ENCODE measurements at regions not wholly inside any gene's neighbourhood (a gene's known extent, or its start where the extent isn't known, plus 50 kb on each side); places are given as distances from the start of the nearest gene placed in this dataset.

DNA sequence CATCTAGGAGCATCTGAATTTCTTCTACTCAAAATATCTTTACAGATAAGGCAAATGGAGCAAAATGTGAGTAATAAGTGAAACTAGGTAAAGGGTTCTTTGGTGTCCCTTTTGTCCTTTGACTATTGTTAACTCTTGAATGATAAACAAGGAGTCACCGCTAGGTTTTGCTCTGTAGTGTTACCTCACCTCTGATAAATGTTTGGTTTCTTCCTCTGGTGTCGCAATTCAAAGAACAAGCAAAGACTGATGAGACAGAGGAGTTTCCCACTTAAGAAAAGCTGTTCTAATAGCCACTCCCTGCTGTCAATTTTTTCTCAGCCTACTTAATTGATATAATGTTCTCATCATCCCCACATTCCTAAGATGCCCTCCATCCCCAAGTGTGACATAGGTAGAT is 925.9 kb downstream of the IGSF11 start:
- no TSS peak for BruUV-seq (replicated peaks)
- Histone ChIP-seq H3K4me1 (no peaks in the 10 kb centered on the region), H3K27me3 (replicated peaks; ENCODE audit: control insufficient read depth, insufficient read depth, low read length) (no peaks in the 10 kb centered on the region), H3K4me3 (ENCODE audit: low read depth, low read length) (no peak overlapping the region), H3K36me3 (ENCODE audit: control insufficient read depth, insufficient read depth, low read length) (no peaks in the 10 kb centered on the region), H3K9me3 (no peaks in the 10 kb centered on the region)
- Mint-ChIP-seq H3K4me1 (ENCODE audit: low read depth, unreplicated experiment) (no peaks in the 10 kb centered on the region), H3K4me3 (ENCODE audit: unreplicated experiment) (no peak overlapping the region), H3K9me3 (ENCODE audit: unreplicated experiment) (no peaks in the 10 kb centered on the region), H3K27ac (ENCODE audit: unreplicated experiment) (no peak overlapping the region), H3K27me3 (ENCODE audit: insufficient read depth, unreplicated experiment) (no peaks in the 10 kb centered on the region), H3K36me3 (ENCODE audit: insufficient read depth, unreplicated experiment) (no peaks in the 10 kb centered on the region)
- DNase-seq = no peak
- POLR2A ChIA-PET = no interaction called here
- intact Hi-C loops (cut with micrococcal nuclease; ENCODE audit: unreplicated experiment) = no loop called here
- TF ChIP-seq, protein P1, sequence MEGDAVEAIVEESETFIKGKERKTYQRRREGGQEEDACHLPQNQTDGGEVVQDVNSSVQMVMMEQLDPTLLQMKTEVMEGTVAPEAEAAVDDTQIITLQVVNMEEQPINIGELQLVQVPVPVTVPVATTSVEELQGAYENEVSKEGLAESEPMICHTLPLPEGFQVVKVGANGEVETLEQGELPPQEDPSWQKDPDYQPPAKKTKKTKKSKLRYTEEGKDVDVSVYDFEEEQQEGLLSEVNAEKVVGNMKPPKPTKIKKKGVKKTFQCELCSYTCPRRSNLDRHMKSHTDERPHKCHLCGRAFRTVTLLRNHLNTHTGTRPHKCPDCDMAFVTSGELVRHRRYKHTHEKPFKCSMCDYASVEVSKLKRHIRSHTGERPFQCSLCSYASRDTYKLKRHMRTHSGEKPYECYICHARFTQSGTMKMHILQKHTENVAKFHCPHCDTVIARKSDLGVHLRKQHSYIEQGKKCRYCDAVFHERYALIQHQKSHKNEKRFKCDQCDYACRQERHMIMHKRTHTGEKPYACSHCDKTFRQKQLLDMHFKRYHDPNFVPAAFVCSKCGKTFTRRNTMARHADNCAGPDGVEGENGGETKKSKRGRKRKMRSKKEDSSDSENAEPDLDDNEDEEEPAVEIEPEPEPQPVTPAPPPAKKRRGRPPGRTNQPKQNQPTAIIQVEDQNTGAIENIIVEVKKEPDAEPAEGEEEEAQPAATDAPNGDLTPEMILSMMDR (IDR thresholded peaks at IDR 0.05; ENCODE audit: insufficient read depth in 1 of 2, low read depth in 1 of 2, low read length in 1 of 2, severe bottlenecking in 1 of 2, unreplicated experiment in 1 of 2) = no peak
- CTCF ChIA-PET = no interaction called here

DNA sequence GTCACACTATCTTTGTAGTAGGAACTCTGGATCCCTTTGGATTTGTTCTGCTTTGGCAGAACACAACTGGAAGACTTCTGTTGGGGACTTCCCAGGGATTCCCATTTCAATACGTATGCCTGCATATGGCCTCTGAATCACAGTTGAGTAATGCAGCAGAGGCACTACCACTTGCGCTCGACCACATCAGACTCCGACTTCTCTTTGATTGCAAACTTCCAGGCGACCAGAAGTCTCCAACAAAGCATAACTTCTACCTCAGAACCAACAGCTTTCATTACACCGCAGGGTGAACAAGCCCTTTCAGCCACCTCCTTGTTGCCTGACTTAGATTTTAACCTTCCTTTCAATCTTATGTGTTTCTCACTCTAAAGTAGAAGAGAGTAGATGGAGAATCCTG is 924.4 kb downstream of the IGSF11 start:
- Histone ChIP-seq H3K4me1 (no peaks in the 10 kb centered on the region), H3K9me3 (no peaks in the 10 kb centered on the region), H3K27me3 (replicated peaks; ENCODE audit: control insufficient read depth, insufficient read depth, low read length) (no peaks in the 10 kb centered on the region), H3K36me3 (ENCODE audit: control insufficient read depth, insufficient read depth, low read length) (no peaks in the 10 kb centered on the region), H3K4me3 (ENCODE audit: low read depth, low read length) (no peak overlapping the region)
- Mint-ChIP-seq H3K36me3 (ENCODE audit: insufficient read depth, unreplicated experiment) (no peaks in the 10 kb centered on the region), H3K9me3 (ENCODE audit: unreplicated experiment) (no peaks in the 10 kb centered on the region), H3K27ac (ENCODE audit: unreplicated experiment) (no peak overlapping the region), H3K4me1 (ENCODE audit: low read depth, unreplicated experiment) (no peaks in the 10 kb centered on the region), H3K4me3 (ENCODE audit: unreplicated experiment) (no peak overlapping the region), H3K27me3 (ENCODE audit: insufficient read depth, unreplicated experiment) (no peaks in the 10 kb centered on the region)
- ChIA-PET CTCF (no interaction called here), POLR2A (no interaction called here)
- no peak for DNase-seq
- intact Hi-C loops (cut with micrococcal nuclease; ENCODE audit: unreplicated experiment) = no loop called here
- BruUV-seq (replicated peaks) = no TSS peak
- TF ChIP-seq, protein P1 (IDR thresholded peaks at IDR 0.05; ENCODE audit: insufficient read depth in 1 of 2, low read depth in 1 of 2, low read length in 1 of 2, severe bottlenecking in 1 of 2, unreplicated experiment in 1 of 2) = no peak

DNA sequence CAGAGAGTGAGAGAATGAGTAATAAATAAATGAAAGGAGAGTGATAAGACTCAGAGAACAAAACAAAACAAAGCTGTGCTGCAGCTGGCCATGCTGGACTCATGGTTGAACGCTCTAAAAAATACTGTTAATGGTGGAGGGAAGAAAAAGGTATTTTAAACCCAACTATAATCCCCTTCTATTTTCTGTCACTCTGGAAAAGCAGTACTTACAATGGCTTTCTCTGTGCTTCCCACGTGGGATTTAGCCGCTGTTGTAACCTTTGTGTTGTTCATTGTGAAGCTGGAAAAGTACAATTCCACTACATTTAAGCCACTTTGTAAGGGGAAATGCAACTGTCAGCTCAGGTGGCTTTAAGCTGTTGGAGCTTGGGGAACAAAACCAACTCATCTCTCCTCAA is 917.7 kb downstream of the IGSF11 start:
- Histone ChIP-seq H3K4me3 (ENCODE audit: low read depth, low read length) (no peak overlapping the region), H3K9me3 (no peaks in the 10 kb centered on the region), H3K36me3 (ENCODE audit: control insufficient read depth, insufficient read depth, low read length) (no peaks in the 10 kb centered on the region), H3K4me1 (no peaks in the 10 kb centered on the region), H3K27me3 (replicated peaks; ENCODE audit: control insufficient read depth, insufficient read depth, low read length) (no peaks in the 10 kb centered on the region)
- no peaks in the 10 kb centered on the region for H3K36me3 Mint-ChIP-seq (ENCODE audit: insufficient read depth, unreplicated experiment)
- intact Hi-C loops (cut with micrococcal nuclease; ENCODE audit: unreplicated experiment) = no loop called here
- no peak overlapping the region for H3K27ac Mint-ChIP-seq (ENCODE audit: unreplicated experiment)
- no peaks in the 10 kb centered on the region for H3K27me3 Mint-ChIP-seq (ENCODE audit: insufficient read depth, unreplicated experiment)
- CTCF ChIA-PET = no interaction called here
- POLR2A ChIA-PET = no interaction called here
- no TSS peak for BruUV-seq (replicated peaks)
- no peak overlapping the region for H3K4me3 Mint-ChIP-seq (ENCODE audit: unreplicated experiment)
- TF ChIP-seq, protein P1 (IDR thresholded peaks at IDR 0.05; ENCODE audit: insufficient read depth in 1 of 2, low read depth in 1 of 2, low read length in 1 of 2, severe bottlenecking in 1 of 2, unreplicated experiment in 1 of 2) = no peak
- no peaks in the 10 kb centered on the region for H3K4me1 Mint-ChIP-seq (ENCODE audit: low read depth, unreplicated experiment)
- H3K9me3 Mint-ChIP-seq (ENCODE audit: unreplicated experiment) = no peaks in the 10 kb centered on the region
- DNase-seq = no peak
